Testis (tissue), 2 donors: ENCODE measurements at regions not wholly inside any gene's neighbourhood (a gene's known extent, or its start where the extent isn't known, plus 50 kb on each side); places are given as distances from the start of the nearest gene placed in this dataset.

Source experiments
- DNase-seq: peaks from one replicate; pipeline ENCODE4 v3.0.0-alpha.2; 2019
- H3K27ac ChIP-seq, 2 donors: fragments of 200-600 bp; sonication (generic); one replicate each; pipeline ENCODE4 v1.5.1; 2019
- H3K27me3 ChIP-seq: fragments of 200-600 bp; sonication (generic); one replicate; pipeline ENCODE4 v1.5.1; 2019
- H3K36me3 ChIP-seq: fragments of 200-600 bp; sonication (generic); one replicate; pipeline ENCODE4 v1.5.1; 2017; ENCODE audit warnings: low read depth; ENCODE audit errors: missing control alignments
- H3K4me1 ChIP-seq: fragments of 200-600 bp; sonication (generic); one replicate; pipeline ENCODE4 v1.5.1; 2019
- H3K4me3 ChIP-seq, 2 donors: fragments of 200-600 bp; sonication (generic); one replicate each; pipeline ENCODE4 v1.5.1; 2017 to 2019
- H3K9me3 ChIP-seq: fragments of 200-600 bp; sonication (generic); one replicate; pipeline ENCODE4 v1.5.1; 2017
- CTCF ChIP-seq, 3 experiments: fragments of 450-650 bp in 2 of 3; fragments of 200-600 bp in 1 of 3; sonication (generic) in 1 of 3; IDR thresholded peaks; one replicate each; pipeline ENCODE4 v1.5.1; 2016 to 2019; ENCODE audit warnings: antibody characterized with exemption in 3 of 3, mild to moderate bottlenecking in 2 of 3, moderate library complexity in 1 of 3
- POLR2A ChIP-seq: fragments of 450-650 bp; IDR thresholded peaks from one replicate; pipeline ENCODE4 v1.6.1; 2017; ENCODE audit warnings: antibody characterized with exemption, mild to moderate bottlenecking, moderate library complexity
- WGBS, 2 donors: methylation state at CpG; one replicate each; pipeline ENCODE4 v1.1.5; 2018; 5-methylcytosine and 5-hydroxymethylcytosine counted together
- intact Hi-C: fragments of 100-400 bp; cut with DNase I; formaldehyde crosslinking; loops from one replicate; pipeline ENCODE4 v1.15.1; 2023; ENCODE audit warnings: low total_unique reads

DNA sequence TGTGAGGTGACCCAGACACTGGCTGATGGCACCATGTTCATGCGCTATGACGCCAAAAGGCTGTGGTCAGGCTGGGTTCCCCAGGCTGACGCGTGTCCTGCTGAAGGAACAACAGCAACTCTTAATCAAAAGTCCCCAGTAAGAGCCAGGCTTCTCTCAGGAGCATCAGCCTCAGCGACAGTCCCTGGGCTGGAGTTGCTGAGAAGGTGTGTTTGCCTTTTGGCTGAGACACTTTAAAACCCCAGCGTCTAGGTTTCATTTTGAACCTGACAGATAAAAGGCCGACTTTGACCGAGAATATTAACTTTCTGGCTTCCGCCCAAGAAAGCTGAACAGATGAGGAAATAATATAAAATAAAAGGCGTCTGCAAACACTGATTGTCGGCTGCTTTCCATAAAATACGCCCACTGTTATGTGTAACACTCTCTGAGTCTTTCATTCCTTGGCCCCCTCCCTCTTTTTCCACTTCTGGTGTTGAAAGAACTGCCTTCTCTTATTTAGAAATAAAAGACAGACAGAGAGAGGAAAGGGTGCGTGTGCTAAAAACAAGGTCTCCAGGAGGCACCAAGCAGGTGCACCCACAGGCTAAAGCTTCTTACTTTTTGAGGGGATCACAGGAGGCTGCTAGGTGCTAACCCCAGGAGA is 373.6 kb downstream of the MID1IP1 start:
- intact Hi-C loops = no loop called here
- Histone ChIP-seq H3K4me3 (no peak overlapping the region), H3K27ac (no peak overlapping the region), H3K36me3 (no peaks in the 10 kb centered on the region), H3K9me3 (no peaks in the 10 kb centered on the region), H3K27me3 (no peaks in the 10 kb centered on the region), H3K4me1 (no peaks in the 10 kb centered on the region)
- TF ChIP-seq POLR2A (no peak), CTCF (IDR thresholded peaks at IDR 0.05) (no peak)
- 43 to 59% methylated on average over 10 to 13 of the region's 13 CpGs for WGBS, 2 donors
- DNase-seq = no peak

- Histone ChIP-seq H3K27ac (no peak overlapping the region), H3K27me3 (no peaks in the 10 kb centered on the region), H3K36me3 (no peaks in the 10 kb centered on the region), H3K9me3 (no peaks in the 10 kb centered on the region), H3K4me1 (no peaks in the 10 kb centered on the region), H3K4me3 (no peak overlapping the region)
- TF ChIP-seq POLR2A (no peak), CTCF (IDR thresholded peaks at IDR 0.05) (no peak)
- intact Hi-C loops = no loop called here
- DNase-seq = no peak
- 80 to 89% methylated on average over 5 to 6 of the region's 6 CpGs for WGBS, 2 donors
Measured at GRCh38 chrX:39175418-39176057, 374.3 kb downstream of the MID1IP1 start.

- H3K4me3 ChIP-seq = no peak overlapping the region
- DNase-seq = no peak
- TF ChIP-seq CTCF (IDR thresholded peaks at IDR 0.05) (no peak), POLR2A (no peak)
- H3K27me3 ChIP-seq = no peaks in the 10 kb centered on the region
- 94 to 100% methylated on average over 2 to 4 of the region's 4 CpGs for WGBS, 2 donors
- H3K36me3 ChIP-seq = no peaks in the 10 kb centered on the region
- H3K9me3 ChIP-seq = no peaks in the 10 kb centered on the region
- no peaks in the 10 kb centered on the region for H3K4me1 ChIP-seq
- intact Hi-C loops = no loop called here
- H3K27ac ChIP-seq = no peak overlapping the region
Measured at GRCh38 chrX:39176105-39176504, 374.8 kb downstream of the MID1IP1 start.

DNA sequence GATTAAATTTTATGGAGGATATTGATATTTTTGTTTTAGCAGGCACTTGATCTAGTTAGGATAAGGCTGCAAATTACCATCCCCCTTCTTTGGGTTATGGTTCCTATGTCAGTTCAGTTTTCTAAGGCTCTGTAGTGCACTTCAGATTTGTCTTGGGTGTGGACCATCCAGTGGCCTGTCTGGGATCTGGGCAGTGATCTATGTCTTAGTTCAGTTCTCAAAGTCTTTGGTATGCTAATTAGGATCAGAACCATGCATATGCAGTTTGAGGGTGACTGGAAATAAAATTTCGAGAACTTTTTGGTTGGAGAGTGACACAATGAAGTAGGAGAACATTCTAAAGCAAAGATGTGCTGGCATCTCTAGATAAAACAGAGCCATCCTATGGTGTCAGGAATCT is 388.2 kb downstream of the MID1IP1 start:
- no peaks in the 10 kb centered on the region for H3K9me3 ChIP-seq
- DNase-seq = no peak
- no peaks in the 10 kb centered on the region for H3K27me3 ChIP-seq
- intact Hi-C loops = no loop called here
- H3K4me3 ChIP-seq = no peak overlapping the region
- 89 to 100% methylated on average over 1 of the region's 1 CpG for WGBS, 2 donors
- H3K4me1 ChIP-seq = no peaks in the 10 kb centered on the region
- no peaks in the 10 kb centered on the region for H3K36me3 ChIP-seq
- no peak for TF ChIP-seq CTCF (IDR thresholded peaks at IDR 0.05)
- no peak for TF ChIP-seq POLR2A
- H3K27ac ChIP-seq = no peak overlapping the region

GRCh38 chrX:39194673-39195072 is 393.4 kb downstream of the MID1IP1 start:
- Histone ChIP-seq H3K27me3 (no peaks in the 10 kb centered on the region), H3K27ac (no peak overlapping the region), H3K4me1 (no peaks in the 10 kb centered on the region), H3K9me3 (no peaks in the 10 kb centered on the region), H3K36me3 (no peaks in the 10 kb centered on the region), H3K4me3 (no peak overlapping the region)
- no peak for DNase-seq
- intact Hi-C loops = no loop called here
- TF ChIP-seq CTCF (IDR thresholded peaks at IDR 0.05) (no peak), POLR2A (no peak)
- 42 to 43% methylated on average over 3 of the region's 3 CpGs for WGBS, 2 donors
